Cerebellar cortex (tissue), 1 donor: ENCODE measurements at regions not wholly inside any gene's neighbourhood (a gene's known extent, or its start where the extent isn't known, plus 50 kb on each side); places are given as distances from the start of the nearest gene placed in this dataset.
"Not testable (repeated sequence)": the region's sequence is repeated elsewhere in the genome, so short reads cannot be mapped to it uniquely, and the experiment has no call there.

Source experiments
- DNase-seq: peaks from one replicate; pipeline ENCODE4 v3.0.0-alpha.2; 2015; ENCODE audit warnings: low spot score

- DNase-seq, result no peak
These were observed 140.2 kb upstream of the ITGA6 start for GRCh38 chr2:172287190-172287589.

- DNase-seq, result no peak
These were observed 139.6 kb upstream of the ITGA6 start for GRCh38 chr2:172287605-172288315.

GRCh38 chr2:172288603-172289002, 138.8 kb upstream of the ITGA6 start:
- DNase-seq, result no peak

- DNase-seq, result no peak
These were observed 133.4 kb upstream of the ITGA6 start for GRCh38 chr2:172293952-172294351.

- DNase-seq, result no peak
These were observed 132.4 kb upstream of the ITGA6 start for GRCh38 chr2:172294983-172295382.

- DNase-seq, result no peak
These were observed 131.7 kb upstream of the ITGA6 start for GRCh38 chr2:172295677-172296076.

GRCh38 chr2:172296267-172297046, 130.9 kb upstream of the ITGA6 start:
- no peak for DNase-seq

GRCh38 chr2:172297531-172297930, 129.9 kb upstream of the ITGA6 start:
- DNase-seq, result no peak

GRCh38 chr2:172297950-172298349, 129.4 kb upstream of the ITGA6 start:
- DNase-seq, result no peak

GRCh38 chr2:172299741-172300140, 127.6 kb upstream of the ITGA6 start:
- DNase-seq, result no peak

- DNase-seq, result no peak
These were observed 126.5 kb upstream of the ITGA6 start for GRCh38 chr2:172300851-172301250.

GRCh38 chr2:172305066-172305465, 122.3 kb upstream of the ITGA6 start:
- DNase-seq, result no peak

- no peak for DNase-seq
These were observed 119.6 kb upstream of the ITGA6 start for GRCh38 chr2:172307800-172308199.

- DNase-seq, result no peak
These were observed 119.0 kb upstream of the ITGA6 start for GRCh38 chr2:172308253-172308935.

- DNase-seq, result no peak
These were observed 115.5 kb upstream of the ITGA6 start for GRCh38 chr2:172311921-172312345.

- DNase-seq, result no peak
These were observed 113.6 kb upstream of the ITGA6 start for GRCh38 chr2:172313715-172314341.

GRCh38 chr2:172315070-172315469, 112.3 kb upstream of the ITGA6 start:
- not testable (repeated sequence) for DNase-seq

GRCh38 chr2:172322049-172322448, 105.3 kb upstream of the ITGA6 start:
- no peak for DNase-seq

GRCh38 chr2:172323256-172323655, 104.1 kb upstream of the ITGA6 start:
- no peak for DNase-seq

GRCh38 chr2:172323861-172324597, 103.4 kb upstream of the ITGA6 start:
- no peak for DNase-seq

GRCh38 chr2:172326211-172326509, 101.2 kb upstream of the ITGA6 start:
- no peak for DNase-seq
